ENCODE measurements at regions not wholly inside any gene's neighbourhood (a gene's known extent, or its start where the extent isn't known, plus 50 kb on each side); places are given as distances from the start of the nearest gene placed in this dataset.

- DNase-seq (ENCODE audit: low read depth), result no peak
- no peak overlapping the region for H3K4me3 ChIP-seq (replicated peaks; ENCODE audit: low read depth, low read length)
- no peak for TF ChIP-seq CTCF (IDR thresholded peaks at IDR 0.05; ENCODE audit: low read length, missing control alignments)
Observed at GRCh38 chr20:22529150-22530019, 55.0 kb downstream of the FOXA2 start.

GRCh38 chr20:22526512-22527012 is 57.8 kb downstream of the FOXA2 start:
- TF ChIP-seq CTCF (IDR thresholded peaks at IDR 0.05; ENCODE audit: low read length, missing control alignments), result no peak
- H3K4me3 ChIP-seq (replicated peaks; ENCODE audit: low read depth, low read length), result no peak overlapping the region
- no peak for DNase-seq (ENCODE audit: low read depth)

GRCh38 chr20:22525821-22526220 is 58.6 kb downstream of the FOXA2 start:
- no peak for TF ChIP-seq CTCF (IDR thresholded peaks at IDR 0.05; ENCODE audit: low read length, missing control alignments)

GRCh38 chr20:22525069-22525820 is 59.1 kb downstream of the FOXA2 start:
- no peak overlapping the region for H3K4me3 ChIP-seq (replicated peaks; ENCODE audit: low read depth, low read length)
- no peak for DNase-seq (ENCODE audit: low read depth)
- no peak for TF ChIP-seq CTCF (IDR thresholded peaks at IDR 0.05; ENCODE audit: low read length, missing control alignments)

More at GRCh38 chr20:22525821-22526220, 58.6 kb downstream of the FOXA2 start:
- DNase-seq (ENCODE audit: low read depth), result no peak
- H3K4me3 ChIP-seq (replicated peaks; ENCODE audit: low read depth, low read length), result no peak overlapping the region

- no peak for TF ChIP-seq CTCF (IDR thresholded peaks at IDR 0.05; ENCODE audit: low read length, missing control alignments)
- no peak overlapping the region for H3K4me3 ChIP-seq (replicated peaks; ENCODE audit: low read depth, low read length)
- DNase-seq (ENCODE audit: low read depth), result no peak
Observed at GRCh38 chr20:22524393-22525015, 59.9 kb downstream of the FOXA2 start.

- TF ChIP-seq CTCF (IDR thresholded peaks at IDR 0.05; ENCODE audit: low read length, missing control alignments), result no peak
- DNase-seq (ENCODE audit: low read depth), result no peak
- H3K4me3 ChIP-seq (replicated peaks; ENCODE audit: low read depth, low read length), result no peak overlapping the region
Observed at GRCh38 chr20:22523499-22524392, 60.6 kb downstream of the FOXA2 start.

Measured in fibroblast of pulmonary artery (primary cell).